ENCODE measurements at regions not wholly inside any gene's neighbourhood (a gene's known extent, or its start where the extent isn't known, plus 50 kb on each side); places are given as distances from the start of the nearest gene placed in this dataset.

DNA sequence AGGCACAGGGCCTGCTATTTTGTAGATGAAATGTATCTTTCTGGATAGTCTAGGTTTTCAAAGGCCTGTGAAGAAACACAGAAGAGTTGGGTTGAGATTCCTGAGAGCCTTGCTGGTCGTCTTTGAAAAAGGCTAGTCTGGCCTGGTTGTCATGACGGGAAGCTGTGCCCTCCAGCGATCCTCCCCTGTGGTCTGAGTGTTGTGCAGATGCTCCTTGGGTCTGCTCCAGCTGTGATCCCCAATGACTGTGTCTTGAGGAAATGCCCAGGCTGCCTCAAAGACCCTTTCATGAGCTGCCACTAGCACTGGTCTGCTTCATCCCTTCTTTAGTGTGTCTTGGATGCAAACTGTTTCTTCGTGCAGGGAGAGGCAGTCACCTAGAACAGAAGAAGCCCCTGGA lies 111.0 kb upstream of the SYNPR start:
- DNase-seq (no peak), FAIRE-seq (no peak)
- H3K27ac ChIP-seq (ENCODE audit: low read depth in 2 of 2, low read length in 2 of 2) = no peak overlapping the region
- intact Hi-C loops (cut with DNase I) = no loop called here
- no peaks in the 10 kb centered on the region for H3K36me3 ChIP-seq (ENCODE audit: control insufficient read depth in 2 of 3, insufficient read depth in 3 of 3, low read length in 3 of 3)
- TF ChIP-seq, protein P1, sequence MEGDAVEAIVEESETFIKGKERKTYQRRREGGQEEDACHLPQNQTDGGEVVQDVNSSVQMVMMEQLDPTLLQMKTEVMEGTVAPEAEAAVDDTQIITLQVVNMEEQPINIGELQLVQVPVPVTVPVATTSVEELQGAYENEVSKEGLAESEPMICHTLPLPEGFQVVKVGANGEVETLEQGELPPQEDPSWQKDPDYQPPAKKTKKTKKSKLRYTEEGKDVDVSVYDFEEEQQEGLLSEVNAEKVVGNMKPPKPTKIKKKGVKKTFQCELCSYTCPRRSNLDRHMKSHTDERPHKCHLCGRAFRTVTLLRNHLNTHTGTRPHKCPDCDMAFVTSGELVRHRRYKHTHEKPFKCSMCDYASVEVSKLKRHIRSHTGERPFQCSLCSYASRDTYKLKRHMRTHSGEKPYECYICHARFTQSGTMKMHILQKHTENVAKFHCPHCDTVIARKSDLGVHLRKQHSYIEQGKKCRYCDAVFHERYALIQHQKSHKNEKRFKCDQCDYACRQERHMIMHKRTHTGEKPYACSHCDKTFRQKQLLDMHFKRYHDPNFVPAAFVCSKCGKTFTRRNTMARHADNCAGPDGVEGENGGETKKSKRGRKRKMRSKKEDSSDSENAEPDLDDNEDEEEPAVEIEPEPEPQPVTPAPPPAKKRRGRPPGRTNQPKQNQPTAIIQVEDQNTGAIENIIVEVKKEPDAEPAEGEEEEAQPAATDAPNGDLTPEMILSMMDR (IDR thresholded peaks at IDR 0.05; ENCODE audit: borderline replicate concordance, extremely low read depth, insufficient read depth) = no peak
- H3K9ac ChIP-seq (ENCODE audit: low read length in 3 of 3) = no peak overlapping the region
- no peaks in the 10 kb centered on the region for H3K4me1 ChIP-seq (ENCODE audit: control insufficient read depth in 2 of 3, insufficient read depth in 2 of 3, low read depth in 1 of 3, low read length in 3 of 3)
- no peak overlapping the region for H3K4me3 ChIP-seq (ENCODE audit: low read length in 3 of 3)
- H3K9me3 ChIP-seq (ENCODE audit: control insufficient read depth in 2 of 3, insufficient read depth in 1 of 3, low read length in 3 of 3) = peaks cover 0 to 2% (median 0%) of the 10 kb centered on the region in 3 donors
- H3K27me3 ChIP-seq (ENCODE audit: control insufficient read depth, insufficient read depth, low read length) = no peaks in the 10 kb centered on the region

GRCh38 chr3:63168179-63168578 lies 109.9 kb upstream of the SYNPR start:
- DNase-seq = no peak
- TF ChIP-seq, protein P1 (IDR thresholded peaks at IDR 0.05; ENCODE audit: borderline replicate concordance, extremely low read depth, insufficient read depth) = no peak
- Histone ChIP-seq H3K27me3 (ENCODE audit: control insufficient read depth, insufficient read depth, low read length) (no peaks in the 10 kb centered on the region), H3K4me1 (ENCODE audit: control insufficient read depth in 2 of 3, insufficient read depth in 2 of 3, low read depth in 1 of 3, low read length in 3 of 3) (no peaks in the 10 kb centered on the region), H3K4me3 (ENCODE audit: low read length in 3 of 3) (no peak overlapping the region), H3K27ac (ENCODE audit: low read depth in 2 of 2, low read length in 2 of 2) (no peak overlapping the region), H3K9ac (ENCODE audit: low read length in 3 of 3) (no peak overlapping the region), H3K36me3 (ENCODE audit: control insufficient read depth in 2 of 3, insufficient read depth in 3 of 3, low read length in 3 of 3) (no peaks in the 10 kb centered on the region), H3K9me3 (ENCODE audit: control insufficient read depth in 2 of 3, insufficient read depth in 1 of 3, low read length in 3 of 3) (peaks cover 0 to 2% (median 1%) of the 10 kb centered on the region in 3 donors)
- intact Hi-C loops (cut with DNase I) = no loop called here
- no peak for FAIRE-seq

- no peak for FAIRE-seq
Measured at GRCh38 chr3:63179862-63180522, 98.1 kb upstream of the SYNPR start.

More at GRCh38 chr3:63179862-63180522, 98.1 kb upstream of the SYNPR start:
- Histone ChIP-seq H3K27me3 (ENCODE audit: control insufficient read depth, insufficient read depth, low read length) (no peaks in the 10 kb centered on the region), H3K4me1 (ENCODE audit: control insufficient read depth in 2 of 3, insufficient read depth in 2 of 3, low read depth in 1 of 3, low read length in 3 of 3) (no peaks in the 10 kb centered on the region), H3K9ac (ENCODE audit: low read length in 3 of 3) (no peak overlapping the region), H3K36me3 (ENCODE audit: control insufficient read depth in 2 of 3, insufficient read depth in 3 of 3, low read length in 3 of 3) (no peaks in the 10 kb centered on the region), H3K4me3 (ENCODE audit: low read length in 3 of 3) (no peak overlapping the region), H3K27ac (ENCODE audit: low read depth in 2 of 2, low read length in 2 of 2) (no peak overlapping the region), H3K9me3 (ENCODE audit: control insufficient read depth in 2 of 3, insufficient read depth in 1 of 3, low read length in 3 of 3) (no peaks in the 10 kb centered on the region)
- no peak for DNase-seq
- intact Hi-C loops (cut with DNase I) = no loop called here
- TF ChIP-seq, protein P1 (IDR thresholded peaks at IDR 0.05; ENCODE audit: borderline replicate concordance, extremely low read depth, insufficient read depth) = no peak
